ENCODE measurements at regions not wholly inside any gene's neighbourhood (a gene's known extent, or its start where the extent isn't known, plus 50 kb on each side); places are given as distances from the start of the nearest gene placed in this dataset.

DNA sequence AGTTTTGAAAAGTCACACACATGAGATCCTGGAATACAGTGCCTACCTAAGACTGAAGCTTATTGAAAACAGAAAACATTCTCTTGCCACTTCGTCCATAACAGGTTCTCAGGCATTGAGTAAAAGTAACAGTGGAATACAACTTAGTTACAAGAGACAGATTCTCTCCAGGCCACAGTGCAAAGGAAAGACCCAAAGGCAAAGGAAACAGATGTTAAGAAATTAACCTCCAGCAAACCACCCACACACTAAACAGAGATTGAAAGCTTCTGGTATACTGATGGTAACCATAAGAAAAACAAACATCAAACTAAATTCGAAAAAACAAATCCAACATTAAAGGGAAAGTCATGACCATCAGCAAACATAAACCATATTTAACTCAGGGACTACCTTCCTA lies 914.7 kb downstream of the SLITRK5 start:
- TF ChIP-seq, protein P1, sequence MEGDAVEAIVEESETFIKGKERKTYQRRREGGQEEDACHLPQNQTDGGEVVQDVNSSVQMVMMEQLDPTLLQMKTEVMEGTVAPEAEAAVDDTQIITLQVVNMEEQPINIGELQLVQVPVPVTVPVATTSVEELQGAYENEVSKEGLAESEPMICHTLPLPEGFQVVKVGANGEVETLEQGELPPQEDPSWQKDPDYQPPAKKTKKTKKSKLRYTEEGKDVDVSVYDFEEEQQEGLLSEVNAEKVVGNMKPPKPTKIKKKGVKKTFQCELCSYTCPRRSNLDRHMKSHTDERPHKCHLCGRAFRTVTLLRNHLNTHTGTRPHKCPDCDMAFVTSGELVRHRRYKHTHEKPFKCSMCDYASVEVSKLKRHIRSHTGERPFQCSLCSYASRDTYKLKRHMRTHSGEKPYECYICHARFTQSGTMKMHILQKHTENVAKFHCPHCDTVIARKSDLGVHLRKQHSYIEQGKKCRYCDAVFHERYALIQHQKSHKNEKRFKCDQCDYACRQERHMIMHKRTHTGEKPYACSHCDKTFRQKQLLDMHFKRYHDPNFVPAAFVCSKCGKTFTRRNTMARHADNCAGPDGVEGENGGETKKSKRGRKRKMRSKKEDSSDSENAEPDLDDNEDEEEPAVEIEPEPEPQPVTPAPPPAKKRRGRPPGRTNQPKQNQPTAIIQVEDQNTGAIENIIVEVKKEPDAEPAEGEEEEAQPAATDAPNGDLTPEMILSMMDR (IDR thresholded peaks at IDR 0.05; ENCODE audit: insufficient read depth, low read length), result no peak
- no peak for TF ChIP-seq POLR2AphosphoS5 (IDR thresholded peaks at IDR 0.05; ENCODE audit: low read depth)
- TF ChIP-seq, protein P2, sequence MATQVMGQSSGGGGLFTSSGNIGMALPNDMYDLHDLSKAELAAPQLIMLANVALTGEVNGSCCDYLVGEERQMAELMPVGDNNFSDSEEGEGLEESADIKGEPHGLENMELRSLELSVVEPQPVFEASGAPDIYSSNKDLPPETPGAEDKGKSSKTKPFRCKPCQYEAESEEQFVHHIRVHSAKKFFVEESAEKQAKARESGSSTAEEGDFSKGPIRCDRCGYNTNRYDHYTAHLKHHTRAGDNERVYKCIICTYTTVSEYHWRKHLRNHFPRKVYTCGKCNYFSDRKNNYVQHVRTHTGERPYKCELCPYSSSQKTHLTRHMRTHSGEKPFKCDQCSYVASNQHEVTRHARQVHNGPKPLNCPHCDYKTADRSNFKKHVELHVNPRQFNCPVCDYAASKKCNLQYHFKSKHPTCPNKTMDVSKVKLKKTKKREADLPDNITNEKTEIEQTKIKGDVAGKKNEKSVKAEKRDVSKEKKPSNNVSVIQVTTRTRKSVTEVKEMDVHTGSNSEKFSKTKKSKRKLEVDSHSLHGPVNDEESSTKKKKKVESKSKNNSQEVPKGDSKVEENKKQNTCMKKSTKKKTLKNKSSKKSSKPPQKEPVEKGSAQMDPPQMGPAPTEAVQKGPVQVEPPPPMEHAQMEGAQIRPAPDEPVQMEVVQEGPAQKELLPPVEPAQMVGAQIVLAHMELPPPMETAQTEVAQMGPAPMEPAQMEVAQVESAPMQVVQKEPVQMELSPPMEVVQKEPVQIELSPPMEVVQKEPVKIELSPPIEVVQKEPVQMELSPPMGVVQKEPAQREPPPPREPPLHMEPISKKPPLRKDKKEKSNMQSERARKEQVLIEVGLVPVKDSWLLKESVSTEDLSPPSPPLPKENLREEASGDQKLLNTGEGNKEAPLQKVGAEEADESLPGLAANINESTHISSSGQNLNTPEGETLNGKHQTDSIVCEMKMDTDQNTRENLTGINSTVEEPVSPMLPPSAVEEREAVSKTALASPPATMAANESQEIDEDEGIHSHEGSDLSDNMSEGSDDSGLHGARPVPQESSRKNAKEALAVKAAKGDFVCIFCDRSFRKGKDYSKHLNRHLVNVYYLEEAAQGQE (IDR thresholded peaks at IDR 0.05; ENCODE audit: insufficient replicate concordance, low read depth), result no peak
